NCI-H146 treated with DMSO at 0.1 percent for 48 hours (cell line): ENCODE measurements at regions not wholly inside any gene's neighbourhood (a gene's known extent, or its start where the extent isn't known, plus 50 kb on each side); places are given as distances from the start of the nearest gene placed in this dataset.
"Not testable (repeated sequence)": the region's sequence is repeated elsewhere in the genome, so short reads cannot be mapped to it uniquely, and the experiment has no call there.

Source experiments
- DNase-seq: peaks from one replicate; lab custom pipeline; 2025; ENCODE audit not compliant: unreplicated experiment; lab: John Stamatoyannopoulos, UW

DNA sequence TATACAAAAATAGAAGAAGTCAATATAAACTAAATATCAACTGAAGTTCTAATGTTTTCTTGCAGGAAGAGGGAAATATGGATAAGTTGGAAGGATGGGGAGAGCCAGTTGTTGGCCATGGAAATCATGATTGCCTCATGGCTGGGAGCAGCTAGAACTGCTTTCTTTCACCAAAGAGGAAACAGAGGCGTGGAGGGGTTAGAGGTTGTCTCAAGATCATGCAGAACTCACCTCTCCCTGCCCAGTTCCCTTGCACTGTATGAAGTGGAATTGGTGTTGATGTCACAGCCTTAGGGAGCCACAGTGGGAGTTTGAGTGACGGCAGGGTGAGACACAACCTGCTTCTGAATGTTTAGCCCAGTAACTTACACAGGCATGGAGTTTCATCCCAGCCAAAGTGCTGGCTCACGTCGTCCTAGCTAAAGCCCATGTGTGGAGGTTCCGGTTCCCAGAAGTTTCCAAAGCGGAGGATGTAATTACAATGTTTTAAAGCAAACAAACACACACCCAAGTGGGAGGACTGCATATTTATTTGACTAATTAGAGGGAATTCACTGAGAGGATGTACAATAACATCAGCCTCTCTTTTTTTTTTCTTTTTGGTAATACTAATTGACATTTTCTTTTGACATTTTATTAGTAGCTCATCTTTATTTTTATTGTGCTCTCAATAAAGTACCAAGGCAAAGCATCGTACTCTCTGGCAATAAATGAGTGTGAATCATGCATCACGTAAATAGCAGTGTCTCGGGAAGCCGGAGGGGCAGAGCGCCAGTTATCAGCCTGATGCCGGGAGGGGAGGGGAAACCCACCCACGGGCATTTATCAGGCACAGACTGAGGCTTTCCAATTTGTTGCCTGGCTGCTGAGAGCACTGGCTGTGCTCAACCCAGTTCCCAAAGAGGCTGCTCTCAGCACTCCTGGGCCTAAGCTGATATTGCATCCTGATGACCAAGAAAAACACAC lies 118.7 kb upstream of the CDH5 start:
- no peak for DNase-seq

DNA sequence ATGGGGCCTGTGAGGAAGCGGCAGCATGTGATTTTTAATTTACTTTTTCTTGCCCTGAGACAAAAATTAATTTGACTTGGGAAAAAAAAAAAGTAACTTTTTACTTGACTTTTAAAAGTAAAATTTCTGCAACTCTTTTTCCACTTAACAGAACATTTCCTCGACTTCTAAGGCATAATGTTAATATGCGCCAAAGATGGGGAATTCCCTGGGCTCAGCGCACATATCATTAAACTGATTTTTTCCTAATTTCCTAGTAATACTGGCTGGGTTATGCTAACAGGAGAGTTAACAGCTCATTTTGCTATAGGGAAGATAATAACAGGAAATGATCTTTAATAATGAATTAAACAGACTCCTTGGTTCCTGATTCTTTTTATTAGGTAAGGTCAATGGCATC lies 120.6 kb upstream of the CDH5 start:
- no peak for DNase-seq

DNA sequence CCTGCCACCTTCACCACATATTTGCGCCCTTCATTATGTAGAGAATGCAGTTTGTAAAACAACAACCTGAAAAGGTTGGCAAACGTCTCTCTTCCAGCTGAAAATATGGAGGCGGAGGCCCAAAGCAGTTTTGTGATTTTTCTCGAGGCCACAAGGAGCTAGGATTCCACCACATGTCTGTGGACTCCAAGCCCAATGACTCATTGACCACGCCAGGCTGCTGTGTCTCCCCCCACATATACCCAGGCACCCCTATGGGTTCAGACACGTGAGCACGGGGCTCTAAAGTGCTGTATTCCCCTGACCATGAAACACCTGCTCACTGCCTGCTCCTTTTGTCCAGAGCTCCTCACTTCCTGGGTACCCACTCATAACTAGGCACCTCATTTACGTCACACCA lies 121.4 kb upstream of the CDH5 start:
- no peak for DNase-seq

DNA sequence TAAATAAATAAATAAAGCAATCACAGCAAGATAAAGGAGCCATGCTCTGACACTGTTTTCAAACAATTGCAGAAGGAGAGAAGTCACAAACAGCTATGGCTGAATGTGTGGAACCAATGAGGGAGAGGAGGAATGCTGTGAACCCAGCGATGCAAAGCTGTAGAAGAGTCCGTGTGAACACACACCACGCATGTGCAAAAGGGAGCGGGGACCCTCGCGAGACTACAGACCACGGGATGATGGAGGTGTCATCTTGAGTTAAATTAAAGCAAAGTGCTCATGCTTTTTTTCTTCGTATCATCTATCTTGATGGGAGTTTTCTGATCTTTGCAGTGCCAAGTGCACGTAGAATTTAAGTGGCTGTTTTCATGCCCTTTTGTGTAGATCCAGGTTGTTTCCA lies 123.8 kb upstream of the CDH5 start:
- no peak for DNase-seq

DNA sequence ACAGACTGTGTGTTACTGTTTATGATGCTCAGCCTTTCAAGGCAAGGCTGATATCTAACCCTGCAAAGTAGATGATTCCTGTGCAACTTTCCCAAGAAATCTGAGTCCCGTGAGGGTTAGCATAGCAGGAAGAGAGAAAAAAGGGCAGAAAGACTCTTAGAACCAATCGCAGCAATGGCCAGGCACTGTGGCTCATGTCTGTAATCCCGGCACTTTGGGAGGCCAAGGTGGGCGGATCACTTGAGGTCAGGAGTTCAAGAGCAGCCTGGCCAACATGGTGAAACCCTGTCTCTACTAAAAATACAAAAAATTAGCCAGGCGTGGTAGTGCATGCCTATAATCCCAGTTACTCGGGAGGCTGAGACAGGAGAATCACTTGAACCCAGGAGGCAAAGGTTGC lies 124.3 kb upstream of the CDH5 start:
- not testable (repeated sequence) for DNase-seq

DNA sequence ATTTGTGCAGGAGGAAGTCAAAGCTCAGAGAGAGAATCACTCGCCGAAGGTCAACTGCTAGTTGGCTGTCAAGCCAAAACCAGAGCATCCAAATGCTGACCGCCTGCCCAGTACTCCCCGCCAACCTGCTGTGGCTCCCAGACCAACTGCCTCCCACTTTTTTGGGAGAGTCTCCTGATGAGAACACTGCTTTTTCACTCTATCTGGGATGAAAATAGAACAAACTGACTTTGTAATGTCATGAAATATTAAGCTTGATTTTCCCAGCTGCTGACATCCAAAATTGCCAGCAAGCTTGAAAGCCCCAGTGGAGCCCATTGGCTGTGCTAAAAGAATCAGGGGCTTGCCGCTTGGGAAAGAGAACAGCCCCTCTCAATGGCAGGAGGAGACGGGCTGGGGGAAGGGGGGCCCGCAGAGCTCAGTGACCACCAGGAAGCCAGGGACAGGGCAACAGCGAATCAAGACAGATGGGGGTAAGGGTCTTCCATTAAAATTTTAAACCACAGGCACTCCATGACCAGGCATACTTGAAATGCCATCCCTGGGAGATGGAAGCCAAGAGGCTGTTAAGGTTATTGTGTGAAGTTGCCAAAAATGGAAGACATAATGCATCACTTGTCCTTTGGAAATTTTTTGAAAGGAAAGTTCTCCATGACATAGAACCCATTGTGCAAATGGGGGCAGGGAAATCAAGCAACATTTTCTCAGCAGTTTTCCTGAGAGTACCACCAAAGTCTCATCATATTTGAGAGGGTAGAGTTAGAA lies 125.7 kb upstream of the CDH5 start:
- no peak for DNase-seq

DNA sequence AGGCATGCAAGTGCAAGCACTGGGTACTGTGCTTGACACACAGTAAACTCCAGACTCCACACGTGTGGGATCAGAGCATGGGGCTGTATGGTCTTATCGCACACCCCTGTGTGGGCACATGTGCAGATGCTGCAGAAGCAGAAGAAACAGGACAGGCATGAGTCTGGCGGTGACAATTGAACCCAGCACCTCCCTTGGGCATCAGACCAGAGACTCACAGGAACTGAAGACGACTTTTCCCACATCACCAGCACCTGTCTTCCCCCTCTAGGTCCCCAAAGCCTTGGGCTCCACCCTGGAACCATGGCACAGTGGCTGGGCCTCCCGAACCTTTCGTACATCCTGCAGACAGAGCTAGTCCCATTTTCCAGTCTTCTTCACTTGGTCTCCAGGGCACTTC lies 126.4 kb upstream of the CDH5 start:
- no peak for DNase-seq

DNA sequence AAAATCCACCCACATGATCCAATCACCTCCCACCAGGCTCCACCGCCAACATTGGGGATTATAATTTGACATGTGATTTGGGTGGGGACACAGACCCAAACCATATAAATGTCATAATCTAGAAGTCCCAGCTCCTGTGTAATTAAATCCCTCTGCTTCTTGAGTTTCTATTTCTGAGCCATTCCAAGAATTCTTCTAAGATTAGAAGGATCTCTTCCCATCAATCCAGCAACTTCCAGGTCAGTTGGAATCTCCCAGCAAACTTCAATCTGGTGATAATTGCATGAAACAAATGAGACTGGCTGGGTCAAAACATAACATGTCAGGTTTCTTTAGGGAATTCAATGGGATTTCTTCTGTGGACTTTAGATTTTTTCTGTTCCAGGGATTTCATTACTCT lies 127.8 kb upstream of the CDH5 start:
- no peak for DNase-seq

DNA sequence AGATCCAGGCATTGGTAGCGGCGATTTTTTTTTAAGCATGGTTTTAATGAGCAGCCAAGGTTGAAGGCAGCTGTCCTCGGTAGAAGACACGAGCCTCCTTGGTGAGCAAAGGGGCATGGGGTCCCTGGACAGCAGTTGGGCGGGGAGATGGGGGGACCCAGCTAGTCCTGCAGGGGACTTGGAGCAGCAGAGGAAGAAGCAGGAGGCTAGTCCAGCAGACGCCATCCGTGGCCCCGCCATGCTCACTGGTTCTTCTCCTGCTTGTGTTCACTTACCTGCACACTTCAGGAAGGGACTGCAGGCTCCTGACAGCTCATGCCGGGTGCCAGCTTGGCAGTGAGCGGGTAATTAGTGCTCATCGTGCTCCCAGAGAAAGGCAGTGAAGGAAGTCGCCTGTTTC lies 130.2 kb upstream of the CDH5 start:
- no peak for DNase-seq

DNA sequence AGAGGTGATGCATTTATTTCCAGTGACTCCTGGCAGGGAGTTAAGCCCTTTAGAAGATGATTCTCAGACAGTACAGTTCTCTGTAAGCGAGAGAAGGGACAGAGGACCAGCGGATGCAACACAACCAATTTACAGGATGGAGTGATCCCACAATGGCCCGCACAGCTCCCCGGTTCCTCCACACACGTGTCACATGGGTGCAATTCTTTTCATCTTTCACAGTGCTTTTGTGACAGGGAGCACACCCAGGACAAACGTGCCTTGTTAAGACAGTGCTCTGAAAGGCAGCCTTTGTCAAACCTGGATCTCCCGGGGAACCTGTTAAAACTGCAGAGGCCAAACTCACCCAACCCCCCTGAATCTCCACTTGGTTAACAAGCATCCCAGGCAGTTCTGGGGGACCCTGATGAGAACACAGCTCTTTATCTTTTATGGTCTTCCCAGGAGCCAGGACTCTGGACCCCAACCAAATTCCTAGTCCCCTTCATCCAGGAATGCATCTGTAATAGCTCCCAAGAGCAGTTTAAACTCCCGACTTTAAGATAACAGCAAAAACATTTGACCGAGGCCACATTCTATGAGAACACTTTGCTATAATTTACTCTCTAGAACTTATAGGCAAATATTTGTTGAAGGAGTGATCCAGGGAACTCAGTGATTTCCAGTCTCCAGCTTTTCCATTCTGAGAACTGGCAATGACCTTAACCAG lies 134.9 kb upstream of the CDH5 start:
- no peak for DNase-seq

DNA sequence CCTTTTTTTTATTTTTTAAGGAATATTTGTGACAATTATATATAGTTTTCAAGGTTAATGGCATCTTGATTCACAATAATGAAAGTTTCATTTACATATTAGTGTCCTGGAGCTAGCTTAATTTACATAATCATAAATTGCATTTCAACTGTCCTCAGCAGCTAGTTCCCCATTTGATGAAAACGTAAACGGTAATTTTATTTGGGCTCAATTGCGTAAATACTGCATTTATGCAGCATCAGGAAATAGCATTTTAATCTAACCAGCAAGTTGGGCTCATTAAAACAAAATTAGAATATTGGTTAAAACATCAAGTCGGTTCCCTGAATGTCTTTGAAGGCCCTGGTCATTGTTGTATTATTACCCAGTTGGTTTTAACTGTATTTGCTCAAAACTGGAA lies 136.8 kb upstream of the CDH5 start:
- no peak for DNase-seq

DNA sequence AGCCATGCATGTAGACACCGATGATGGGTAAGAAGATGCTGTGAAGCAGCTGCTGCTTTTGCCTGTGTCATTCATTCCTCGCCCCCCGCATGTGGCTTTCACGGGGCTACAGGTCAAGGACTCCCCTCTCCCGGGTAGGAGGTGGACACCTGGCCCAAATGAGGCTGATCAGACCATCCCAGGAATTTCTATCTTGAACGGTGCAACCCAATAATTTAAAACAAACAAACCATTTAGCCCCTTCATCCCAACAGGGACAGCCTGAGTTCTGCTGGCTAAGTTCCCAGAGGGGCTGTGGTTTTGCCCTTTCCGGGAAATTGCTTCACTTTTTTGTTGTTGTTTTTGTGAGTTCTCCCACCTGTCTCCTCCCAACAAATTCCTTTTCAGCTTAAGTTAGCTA lies 137.7 kb upstream of the CDH5 start:
- no peak for DNase-seq

DNA sequence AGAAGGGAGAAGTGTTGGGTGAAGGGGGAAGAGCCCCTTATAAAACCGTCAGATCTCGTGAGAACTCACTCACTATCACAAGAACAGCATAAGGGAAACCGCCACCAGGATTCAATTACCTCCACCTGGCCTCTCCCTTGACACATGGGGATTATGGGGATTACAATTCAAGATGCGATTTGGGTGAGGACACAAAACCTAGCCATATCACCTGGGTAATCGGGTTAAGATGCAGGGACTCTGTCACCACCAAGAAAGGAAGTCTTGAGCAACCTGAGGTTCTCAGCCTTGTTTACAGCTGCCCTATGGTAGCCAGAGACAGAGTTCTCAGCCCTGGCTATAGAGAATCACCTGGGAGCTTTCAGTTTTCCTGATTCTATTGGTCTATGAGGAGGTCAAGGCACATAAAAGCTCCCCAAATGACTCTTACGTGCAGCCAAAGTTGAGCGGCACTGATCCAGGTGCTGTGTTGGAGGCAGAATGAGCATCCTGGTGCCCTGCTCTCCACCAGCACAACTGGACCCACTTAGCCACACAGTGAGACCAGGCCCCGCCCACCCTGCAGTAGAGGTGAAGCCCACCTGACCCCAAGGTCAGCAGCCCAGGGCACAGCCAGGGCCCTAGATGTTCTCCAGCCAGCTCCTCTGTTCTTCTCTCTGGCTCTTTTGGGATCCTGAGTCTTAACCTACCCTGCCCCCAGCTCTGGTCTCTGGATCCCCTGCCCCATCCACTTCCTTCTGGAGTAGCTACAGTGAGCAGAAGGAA lies 138.5 kb upstream of the CDH5 start:
- no peak for DNase-seq

DNA sequence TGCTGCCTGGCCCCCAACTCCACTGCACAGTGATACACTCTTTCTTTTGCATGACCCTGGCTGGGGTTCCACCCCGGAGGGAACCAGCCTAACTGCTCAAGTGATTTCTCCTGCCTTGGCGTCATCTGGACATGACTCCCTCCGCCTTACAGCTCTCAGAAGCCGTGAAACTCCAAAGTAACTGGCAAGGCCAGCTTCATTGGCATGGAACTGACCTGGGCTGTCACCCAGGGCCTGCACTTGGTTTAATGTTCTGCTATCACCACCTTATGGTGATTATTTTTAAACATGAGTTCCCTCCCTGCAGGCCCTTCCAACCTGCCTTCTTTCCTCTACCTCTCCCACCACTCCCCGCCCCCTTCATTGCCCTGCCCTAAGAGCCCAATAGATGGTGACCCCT lies 139.7 kb upstream of the CDH5 start:
- no peak for DNase-seq

DNA sequence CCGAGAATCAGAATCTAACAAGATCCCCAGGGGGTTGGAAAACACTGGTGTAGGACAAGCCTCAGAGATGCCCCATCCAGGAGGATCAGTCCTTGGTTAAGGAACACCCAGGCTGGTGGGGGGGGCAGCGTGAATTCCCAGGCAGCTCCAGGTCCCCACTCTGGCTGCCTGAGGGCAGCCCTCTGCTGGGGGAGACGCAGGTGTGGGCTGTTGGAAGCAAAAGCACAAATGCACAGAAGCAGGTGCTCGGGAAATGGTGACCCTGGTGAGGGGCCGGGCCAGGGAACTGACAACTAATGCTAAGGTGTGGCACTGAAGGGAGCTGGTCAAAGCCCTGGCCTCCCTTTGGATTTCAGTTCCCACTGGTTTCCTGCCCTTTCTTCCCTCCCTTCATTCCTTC lies 140.8 kb upstream of the CDH5 start:
- DNase-seq, result no peak

DNA sequence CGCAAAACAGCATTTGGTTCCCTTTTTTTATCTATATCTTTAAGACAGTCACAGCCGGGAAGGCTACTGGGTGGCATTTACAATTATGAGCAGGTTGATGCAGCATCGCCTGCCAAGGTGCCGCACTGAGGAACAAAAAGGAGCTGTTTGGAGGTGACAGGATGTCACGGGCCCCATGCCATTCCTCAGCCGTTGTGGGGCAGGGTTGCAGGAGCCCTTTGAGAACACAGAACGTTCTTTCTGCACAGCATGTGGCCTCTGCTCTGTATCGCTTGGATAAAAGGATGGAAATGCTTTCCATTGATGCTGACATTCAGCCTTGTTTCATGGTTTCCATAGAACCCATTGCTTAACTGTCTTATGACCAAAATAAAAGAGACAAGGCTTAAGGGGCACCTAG lies 141.9 kb upstream of the CDH5 start:
- DNase-seq, result no peak

DNA sequence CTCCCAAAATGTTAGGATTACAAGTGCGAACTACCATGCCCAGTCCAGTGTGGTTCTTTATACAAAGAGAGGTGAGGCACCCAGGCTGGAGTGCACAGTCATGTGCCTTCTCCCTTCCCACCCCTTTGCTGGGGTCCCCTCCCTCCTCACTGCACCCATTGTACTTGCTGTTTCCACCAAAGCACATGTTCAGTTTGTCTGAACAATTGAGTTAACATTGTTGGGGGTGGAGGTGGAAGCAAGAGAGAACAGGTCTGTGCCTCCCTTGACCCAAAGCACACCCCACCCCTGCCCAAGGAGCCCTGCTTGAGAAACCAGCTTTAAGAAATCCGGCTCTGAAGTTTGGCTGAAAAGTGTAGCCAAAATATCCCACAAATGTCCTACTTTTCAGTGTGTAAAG lies 142.3 kb upstream of the CDH5 start:
- DNase-seq, result no peak

DNA sequence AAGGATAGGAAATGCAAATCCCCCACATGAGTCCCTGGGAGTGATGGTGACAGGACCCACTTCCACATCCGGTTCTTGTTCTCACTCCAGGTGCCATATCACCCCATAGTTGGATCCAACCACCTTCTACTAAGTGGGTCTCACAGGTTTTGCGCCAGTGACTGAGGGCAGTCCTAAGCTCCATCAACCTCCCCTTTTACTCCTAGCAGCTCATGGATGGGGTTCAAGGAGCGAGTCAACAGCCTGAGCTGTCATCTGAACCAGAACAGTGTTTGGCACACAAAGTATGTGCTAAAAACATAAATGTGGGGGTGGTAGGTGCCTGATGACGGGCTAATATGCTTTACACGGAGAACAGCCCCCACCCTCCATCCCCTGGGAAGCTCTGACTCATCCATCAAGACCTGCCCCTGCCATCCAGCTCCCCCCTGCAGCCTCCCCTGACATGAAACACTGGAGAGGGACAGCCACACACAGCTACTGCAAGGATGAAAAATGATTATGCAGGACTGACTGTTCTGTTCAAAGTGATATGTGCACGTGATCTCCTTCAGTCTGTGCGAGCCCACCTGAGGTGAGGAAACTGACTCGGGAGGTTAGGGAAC lies 143.2 kb upstream of the CDH5 start:
- no peak for DNase-seq

DNA sequence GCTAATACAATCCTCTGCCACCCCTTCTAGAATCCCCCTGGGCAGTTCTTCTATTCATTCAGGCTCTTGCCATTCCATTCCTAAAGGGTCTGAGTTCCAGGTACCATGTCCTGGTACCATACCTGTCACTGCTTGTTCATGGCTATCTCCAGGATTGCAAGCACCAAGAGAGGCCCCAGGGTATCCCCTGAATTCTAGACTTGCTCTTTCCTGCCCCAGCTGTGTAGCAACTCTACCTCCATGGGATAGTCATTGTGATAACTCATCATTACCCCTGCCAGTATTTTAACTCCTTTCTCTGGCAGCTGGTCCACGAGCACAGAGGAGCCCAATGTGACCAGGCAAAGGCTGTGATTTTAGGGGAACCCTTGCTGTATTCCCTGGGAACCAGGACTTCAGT lies 143.7 kb upstream of the CDH5 start:
- no peak for DNase-seq

DNA sequence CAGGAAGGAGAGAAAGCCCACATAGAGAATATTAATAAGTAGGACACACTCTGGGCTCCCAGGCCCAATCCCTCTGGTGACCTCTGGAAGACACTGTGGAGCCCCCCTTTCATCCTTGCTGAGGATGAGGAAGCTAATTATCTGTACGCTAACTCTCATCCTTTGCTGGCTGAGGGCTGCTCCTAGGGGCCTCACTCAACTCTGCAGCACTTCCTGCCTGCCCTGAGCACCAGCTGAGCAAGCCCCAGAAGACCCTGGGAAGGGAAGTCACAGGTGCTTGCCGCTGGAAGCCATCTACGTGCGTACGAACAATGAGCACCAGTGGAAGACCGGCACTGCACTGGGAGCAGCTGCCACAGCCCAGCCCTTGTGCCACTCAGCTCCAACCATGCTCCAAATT lies 145.8 kb upstream of the CDH5 start:
- no peak for DNase-seq

DNA sequence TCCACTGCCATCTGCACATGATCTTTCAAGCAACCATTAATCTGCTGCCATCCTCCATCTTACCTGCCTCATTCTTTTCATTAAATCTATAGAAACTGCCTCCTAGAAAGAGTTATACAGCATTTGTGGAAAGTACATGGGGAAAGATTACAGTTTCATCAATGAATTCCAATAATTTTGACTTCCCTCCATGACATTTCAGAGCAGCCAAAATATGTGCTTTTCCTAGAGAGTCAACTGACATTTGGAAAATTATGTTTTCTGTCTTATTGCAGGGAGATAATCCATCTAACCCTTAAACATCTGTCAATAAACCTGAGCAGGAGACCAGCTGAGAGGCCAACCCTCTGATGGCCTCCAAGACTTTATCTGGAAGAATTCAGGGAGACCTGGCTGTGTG lies 147.0 kb upstream of the CDH5 start:
- DNase-seq, result no peak
